HCEC 1CT (cell line): ENCODE measurements at regions not wholly inside any gene's neighbourhood (a gene's known extent, or its start where the extent isn't known, plus 50 kb on each side); places are given as distances from the start of the nearest gene placed in this dataset.
"Not testable (repeated sequence)": the region's sequence is repeated elsewhere in the genome, so short reads cannot be mapped to it uniquely, and the experiment has no call there.

Source experiments
- DNase-seq: peaks from one replicate; pipeline ENCODE4 v3.0.0-alpha.2; 2017

DNA sequence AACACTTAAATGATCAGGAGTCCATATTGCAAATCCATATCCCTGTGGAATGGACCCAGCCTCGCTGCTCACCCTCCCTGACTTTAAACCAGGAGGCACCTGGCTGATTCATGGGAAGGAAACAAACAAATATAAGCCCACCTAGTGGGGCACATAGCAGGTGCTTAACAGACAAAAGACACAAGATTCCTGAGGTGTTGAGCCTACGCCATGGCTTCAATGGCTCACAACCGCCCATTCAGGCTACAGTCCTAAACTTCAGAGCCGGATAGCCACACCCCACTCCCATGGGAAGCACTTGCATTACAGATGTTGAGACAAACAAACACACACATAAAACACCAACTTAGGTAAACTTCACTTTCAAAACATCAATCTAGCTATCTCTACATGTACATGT is 359.9 kb downstream of the ICE1 start:
- no peak for DNase-seq

DNA sequence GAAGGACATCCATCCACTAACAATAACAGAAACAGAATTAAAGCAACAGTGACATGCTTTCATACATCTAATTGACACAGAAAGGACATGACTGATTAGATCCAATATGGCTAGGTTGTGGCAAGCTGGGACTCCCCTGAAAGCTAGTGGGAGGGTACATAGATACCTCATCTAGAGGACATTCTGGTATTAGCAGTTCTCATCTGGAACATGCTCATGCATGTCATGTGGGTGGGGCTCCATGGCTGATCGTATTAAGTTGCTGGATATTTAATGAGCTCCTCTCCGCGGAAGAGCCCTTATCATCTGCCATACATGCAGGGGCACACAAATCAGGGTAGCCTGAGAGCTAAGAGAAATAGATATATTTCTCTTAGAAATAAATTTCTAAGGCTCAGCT is 358.9 kb downstream of the ICE1 start:
- DNase-seq = no peak

DNA sequence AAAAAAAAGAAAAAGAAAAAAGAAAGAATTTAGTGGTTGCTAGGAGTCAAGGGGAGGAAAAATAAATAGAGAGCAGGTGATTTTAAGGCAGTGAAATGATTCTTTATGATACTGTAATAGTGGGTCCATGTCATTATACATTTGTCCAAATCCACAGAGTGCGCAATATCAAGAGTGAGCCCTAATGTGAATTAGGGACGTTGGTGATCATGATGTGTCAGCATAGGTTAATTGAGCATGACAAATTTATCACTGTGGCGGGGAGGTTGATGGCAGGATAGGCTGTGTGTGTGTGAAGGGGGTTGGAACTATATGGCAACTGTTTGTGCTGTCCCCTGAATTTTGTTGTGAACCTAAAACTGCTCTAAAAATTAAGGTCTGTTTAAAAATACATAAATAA is 357.8 kb downstream of the ICE1 start:
- no peak for DNase-seq

DNA sequence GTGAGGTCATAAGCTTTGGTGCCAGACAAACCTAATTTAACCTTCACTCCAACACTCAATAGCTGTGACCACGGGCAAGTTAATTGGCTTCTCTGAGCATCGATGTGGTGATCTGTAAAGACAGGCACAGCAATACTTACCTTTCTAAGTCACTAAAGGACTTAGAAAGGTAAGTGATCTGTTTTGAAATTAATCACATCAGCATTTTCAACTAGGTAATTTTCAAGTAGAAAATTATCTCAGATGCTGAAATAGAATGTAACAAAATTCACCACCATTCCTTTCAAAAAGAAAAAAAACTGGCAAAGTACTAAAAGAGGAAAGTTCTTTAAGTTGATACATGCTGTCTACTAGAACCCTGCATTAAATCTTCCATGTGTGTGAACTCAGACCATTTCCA is 354.5 kb downstream of the ICE1 start:
- DNase-seq = no peak

DNA sequence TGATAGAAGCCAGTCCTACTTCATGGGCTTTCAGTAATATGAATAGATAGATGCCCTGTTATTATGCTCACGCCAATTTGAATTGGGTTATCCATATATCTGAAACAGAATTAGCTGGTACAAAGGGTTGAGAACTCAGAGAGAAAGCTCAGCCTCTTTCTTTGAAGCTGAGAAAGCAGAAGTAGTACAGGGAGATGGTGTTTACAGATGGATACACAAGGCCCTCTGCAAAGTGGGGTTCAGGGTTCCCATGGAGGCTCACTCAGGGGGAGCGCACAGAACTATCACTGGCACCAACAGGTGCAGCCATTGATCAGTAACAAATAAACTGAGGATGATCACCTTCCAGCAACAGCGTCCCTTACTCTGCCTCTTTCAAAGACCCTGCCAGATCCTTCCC is 349.7 kb downstream of the ICE1 start:
- no peak for DNase-seq

DNA sequence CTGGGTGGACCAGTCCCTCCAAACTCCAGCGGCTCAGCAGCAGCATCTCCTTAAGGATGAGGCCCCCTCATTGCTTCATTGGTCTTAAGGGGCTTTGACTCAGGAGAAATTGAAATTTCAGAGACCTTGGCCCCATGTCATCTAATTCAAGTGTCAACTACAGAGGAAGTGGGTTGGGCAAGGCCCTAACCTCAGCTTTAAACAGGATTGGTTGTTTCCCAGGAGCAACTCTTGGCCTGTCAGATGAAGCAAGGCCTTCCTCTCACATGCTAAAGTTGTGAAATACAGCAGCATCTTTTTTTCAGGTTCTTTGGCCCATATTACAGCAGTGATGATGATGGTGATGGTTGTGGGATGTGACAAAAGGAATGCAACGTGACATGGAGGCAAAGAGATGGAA is 348.3 kb downstream of the ICE1 start:
- no peak for DNase-seq

DNA sequence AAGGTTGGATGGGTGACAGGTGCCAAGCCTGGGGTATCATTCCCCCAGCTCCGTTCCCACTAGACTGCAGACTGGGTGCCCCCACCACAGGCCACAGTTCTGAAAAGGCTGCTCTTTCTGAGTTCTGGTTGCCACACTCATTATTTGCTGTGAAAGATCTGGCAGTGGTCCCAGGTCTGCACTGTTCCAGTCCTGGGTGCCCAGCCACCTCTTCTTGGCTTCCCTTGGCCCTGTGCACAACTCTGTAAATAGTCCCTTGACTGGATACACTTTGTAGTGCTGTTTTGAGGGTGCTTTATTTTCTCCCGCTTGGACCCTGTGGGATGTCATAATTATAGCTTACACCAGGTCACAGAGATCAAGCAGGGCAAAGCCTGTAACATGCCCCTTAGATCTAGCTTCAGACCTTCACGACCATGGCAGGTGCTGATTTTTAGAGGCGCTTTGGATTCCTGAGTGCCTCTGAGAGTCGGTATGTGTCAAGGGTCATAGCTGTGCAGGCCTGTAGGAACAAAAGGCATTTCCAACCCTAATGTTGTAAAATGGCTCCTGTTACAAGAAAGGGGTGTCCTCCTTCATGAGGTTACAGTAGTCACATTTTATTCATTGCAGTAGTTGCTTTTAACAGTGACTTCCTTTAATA is 344.9 kb downstream of the ICE1 start:
- DNase-seq = no peak

DNA sequence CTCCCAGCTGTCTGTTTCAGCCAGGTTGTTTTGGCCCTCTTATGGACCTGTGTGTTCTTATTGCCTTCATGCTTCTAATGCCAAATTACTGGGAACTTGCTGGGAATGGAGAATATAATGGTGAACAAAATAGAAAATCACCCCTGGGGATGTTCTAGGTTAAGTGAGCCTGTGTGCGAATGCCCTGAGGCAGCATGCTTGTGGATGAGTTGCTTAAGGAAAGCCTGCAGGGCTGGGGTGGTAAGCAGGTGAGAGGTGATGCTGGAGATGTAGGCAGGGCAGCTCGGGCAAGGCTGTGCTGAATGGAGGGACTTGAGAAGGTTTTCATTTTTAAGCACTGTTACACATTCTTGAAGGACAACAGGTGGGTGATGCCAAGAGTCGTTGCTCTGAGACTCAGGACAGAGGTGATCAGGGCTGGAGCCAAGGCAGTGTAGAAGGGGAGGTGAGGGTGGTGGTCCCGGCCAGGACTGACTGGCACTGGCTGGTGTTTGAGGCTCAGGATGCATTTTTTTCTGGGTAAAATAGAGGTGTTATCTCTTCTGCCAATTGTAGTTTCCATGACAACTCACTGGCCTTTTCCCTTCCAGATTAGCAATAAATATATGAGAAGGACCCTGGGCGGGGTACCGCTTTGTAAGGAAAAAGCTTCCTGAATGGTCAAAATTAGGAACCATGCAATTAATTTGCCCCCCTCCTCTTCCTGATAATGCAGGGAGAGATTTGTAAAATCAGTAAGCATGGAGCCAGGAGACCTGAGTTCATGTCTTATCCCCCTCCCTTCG is 342.8 kb downstream of the ICE1 start:
- DNase-seq = no peak

DNA sequence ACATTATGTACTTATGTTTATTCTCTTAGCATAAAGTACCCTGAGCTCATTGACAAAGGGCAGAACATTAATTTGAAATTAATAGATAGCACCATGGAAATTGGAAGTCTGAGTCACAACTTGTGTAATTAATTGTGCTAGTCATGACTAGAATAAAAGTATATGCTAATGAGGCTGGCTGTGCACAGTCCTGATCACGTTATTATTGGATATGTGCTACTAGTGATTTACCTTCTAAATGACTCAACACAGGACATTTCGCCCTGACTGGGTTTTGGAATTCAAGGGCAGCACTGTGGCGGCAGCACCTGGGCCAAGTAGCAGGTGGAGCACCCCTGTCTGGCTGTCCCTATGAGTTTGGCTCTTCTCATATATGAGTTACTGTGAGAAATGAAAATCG is 341.8 kb downstream of the ICE1 start:
- no peak for DNase-seq

DNA sequence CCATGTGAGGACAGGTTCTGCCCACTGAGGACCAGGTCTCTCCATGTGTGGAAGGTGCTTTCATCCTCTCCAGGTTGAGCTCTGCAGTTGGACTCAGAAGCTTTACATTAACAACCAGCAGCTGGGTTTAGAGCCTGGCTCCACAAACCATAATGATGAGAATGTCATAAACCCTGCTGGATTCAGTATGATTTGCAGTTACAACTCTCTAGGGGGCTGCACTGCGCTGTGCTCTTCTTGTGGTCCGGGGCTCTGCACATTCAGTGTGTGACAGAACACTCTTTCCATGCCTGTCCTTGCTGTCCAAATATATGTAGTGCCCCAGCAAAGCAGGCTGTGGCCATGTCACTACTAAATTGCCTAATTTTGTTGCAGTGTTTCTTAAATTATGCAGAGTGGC is 334.3 kb downstream of the ICE1 start:
- no peak for DNase-seq

DNA sequence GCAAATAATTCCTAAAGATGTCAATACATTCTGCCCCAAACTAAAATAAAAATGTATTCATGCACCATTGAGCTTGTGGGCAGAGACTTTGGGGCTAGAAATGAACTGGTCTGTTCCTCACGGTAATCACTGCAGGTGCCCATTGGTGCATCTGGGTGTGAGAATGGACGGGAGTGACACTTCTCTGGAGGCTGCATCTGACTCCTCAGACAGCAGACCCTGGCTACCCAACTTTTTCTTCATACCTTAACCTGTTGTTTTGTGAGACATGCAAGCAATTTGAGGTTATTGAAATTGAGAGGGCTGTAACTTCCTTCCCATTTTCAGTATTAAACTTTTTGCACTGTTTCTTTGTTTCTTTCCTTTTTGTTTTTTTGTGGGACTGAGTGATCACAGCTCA is 333.4 kb downstream of the ICE1 start:
- no peak for DNase-seq

DNA sequence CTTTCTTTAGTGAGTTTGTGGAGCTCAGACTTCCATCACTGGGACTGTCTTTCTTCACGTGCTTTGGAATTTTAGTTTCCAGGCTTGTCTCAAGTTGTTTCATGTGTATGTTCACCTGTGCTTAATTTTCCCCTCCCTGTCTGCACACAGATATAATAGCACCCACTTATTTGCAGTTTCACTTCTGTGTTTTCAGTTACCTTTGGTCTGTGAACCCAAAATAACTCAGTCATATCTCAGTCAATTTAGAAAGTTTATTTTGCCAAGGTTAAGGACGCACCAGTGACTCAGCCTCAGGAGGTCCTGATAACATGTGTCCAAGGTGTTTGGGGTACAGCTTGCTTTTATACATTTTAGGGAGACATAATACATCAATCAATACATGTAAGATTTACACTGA is 330.4 kb downstream of the ICE1 start:
- no peak for DNase-seq

DNA sequence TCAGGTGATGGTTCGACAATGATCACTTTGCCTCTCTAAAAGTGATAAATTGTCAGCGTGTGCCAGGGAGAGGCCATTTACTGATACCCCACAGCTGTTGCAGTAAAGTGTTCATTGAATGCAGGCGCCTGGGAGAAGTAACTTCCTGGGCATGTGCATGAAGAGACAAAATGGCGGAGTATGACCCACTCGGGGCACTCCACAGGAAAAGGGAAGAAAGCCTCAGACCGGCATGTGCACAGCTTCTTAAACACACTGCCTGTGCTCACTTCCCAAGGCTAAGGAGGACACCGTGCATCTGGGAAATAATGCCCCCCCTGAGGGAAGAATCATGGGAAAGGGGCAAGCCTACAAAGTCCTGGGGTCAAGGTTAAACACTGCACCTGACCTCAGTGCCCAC is 329.5 kb downstream of the ICE1 start:
- DNase-seq = no peak

DNA sequence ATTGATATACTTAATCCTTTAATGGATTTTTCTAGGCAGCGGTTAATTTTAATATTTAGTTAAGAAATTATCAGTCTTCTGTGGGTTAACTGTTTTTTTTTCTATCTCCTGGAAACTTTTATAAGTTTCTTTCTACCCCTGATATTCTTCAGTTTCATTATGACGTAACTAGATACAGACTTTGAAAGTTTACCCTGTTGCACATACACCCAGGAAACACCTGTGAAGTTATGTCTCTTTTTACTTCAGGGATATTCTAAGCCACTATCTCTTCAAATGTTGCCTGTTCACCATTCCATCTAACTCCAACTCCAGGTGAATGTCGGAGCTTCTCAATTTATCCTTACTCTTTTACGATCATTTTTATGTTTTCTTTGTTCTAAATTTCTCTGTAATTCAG is 329.0 kb downstream of the ICE1 start:
- DNase-seq = no peak

DNA sequence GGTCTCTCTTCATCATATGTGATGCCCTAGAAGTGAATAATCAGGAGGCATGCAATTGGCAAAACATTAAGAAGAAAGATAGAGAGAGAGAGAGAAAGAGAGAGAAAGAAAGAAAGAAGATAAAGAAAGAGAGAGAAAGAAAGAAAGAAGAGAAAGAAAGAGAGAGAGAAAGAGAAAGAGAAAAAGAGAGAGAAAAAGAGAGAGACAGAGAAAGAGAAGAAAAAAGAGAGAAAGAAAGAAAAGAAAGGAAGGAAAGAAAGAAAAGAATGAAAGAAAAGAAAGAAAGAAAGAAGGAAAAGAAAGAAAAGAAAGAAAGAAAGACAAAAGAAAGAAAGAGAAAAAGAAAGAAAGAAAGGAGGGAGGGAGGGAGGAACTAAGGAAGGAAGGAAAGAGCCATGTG is 318.9 kb downstream of the ICE1 start:
- no peak for DNase-seq

DNA sequence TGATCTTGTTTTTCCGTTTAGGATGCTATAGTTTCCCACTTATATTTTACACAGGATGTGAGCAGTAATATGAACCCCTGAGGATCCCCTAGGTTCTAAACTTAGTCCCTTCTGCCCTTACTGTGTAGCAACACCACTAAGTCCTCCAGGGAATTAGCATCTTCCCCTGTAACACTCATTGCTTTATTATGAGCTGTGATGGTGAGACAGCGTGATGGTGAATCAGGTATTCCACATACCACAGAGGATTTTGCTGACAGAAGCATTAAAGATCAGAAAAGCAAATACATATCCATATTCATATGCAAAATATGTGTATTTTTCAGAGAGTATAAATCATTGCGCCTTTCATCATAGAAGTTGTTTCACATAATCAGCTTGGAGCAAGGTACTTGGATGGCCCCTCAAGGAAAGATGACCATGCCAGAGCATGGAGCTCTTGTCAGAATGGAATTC is 317.0 kb downstream of the ICE1 start:
- DNase-seq = no peak

DNA sequence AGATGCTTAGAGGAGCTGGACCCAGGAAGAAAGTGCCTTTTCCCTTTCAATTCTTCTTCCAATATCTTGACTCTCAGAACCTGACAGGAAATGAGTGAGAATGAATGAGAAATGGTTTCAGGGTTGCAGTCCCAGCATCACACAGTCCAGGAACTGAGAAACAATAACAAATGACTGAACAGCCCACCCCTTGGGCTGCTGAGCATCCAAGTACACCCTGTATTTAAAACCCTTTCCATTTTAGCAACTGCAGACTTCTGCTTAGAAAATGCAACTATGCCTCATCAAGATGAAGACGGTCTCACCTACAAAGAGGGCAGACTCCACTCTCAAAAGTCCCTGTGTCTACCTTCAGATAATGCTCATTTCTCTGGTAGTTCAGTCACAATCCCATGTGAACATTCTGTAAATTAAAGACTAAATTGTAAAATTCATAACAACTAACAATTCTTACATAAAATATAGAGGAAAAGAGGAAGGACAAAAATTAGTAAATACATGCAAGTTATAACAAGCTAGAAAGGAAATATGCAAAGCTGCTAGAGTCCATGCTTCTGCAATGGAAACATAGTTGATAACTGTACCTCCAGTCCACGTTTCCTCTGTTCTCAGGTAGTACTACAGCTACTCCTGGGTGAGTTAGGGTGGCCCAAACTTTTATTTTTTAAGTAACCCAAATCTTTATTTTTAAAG is 316.5 kb downstream of the ICE1 start:
- DNase-seq = no peak

DNA sequence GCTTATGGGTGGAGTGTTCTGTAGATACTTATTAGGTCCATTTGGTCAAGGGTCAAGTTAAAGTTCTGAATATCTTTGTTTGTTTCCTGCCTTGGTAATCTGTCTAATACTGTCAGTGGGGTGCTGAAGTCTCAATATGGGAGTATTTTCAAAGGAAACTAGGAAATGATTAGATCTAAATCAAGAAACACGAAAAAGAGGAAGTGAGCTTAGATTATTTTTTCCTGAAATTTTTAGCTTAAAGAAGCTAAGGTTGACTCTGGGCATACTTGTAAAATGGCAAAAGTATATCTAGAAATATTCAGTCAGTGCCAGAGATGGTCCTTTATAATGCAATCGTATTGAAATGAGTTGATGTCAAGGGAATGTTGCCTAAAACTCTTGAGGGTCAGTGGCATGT is 313.5 kb downstream of the ICE1 start:
- no peak for DNase-seq

DNA sequence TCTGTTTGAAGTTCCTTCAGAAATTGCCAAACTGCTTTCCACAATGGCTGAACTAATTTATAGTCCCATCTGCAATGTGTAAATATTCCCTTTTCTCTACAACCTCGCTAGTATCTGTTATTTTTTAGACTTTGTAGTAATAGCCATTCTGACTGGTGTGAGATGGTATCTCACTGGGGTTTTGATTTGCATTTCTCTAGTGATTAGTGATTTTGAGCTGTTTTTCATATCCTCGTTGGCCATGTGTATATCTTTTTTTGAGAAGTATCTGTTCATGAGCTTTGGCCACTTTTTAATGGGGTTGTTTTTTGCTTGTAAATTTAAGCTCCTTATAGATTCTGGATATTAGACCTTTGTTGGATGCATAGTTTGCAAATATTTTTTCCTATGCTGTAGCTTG is 310.6 kb downstream of the ICE1 start:
- DNase-seq = not testable (repeated sequence)

DNA sequence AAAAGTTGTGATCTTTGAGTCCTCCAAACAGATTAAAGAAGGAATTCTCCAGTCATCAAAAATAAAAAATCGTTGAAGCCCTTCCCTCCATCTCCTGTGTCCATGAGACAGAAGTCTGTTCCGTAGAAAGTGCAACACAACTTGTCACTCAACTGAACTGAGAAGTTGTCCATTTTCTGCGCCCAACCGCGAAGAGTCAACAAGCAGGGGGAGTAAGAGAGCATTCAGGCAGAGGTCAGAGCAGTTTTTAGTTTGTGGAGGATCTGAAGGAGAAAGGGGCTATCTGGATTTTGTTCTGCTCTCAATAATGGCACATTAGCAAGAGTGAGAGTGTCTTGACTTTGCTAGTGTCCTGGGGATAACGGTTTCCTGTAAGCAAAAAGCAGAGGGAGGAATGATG is 303.9 kb downstream of the ICE1 start:
- DNase-seq = no peak

DNA sequence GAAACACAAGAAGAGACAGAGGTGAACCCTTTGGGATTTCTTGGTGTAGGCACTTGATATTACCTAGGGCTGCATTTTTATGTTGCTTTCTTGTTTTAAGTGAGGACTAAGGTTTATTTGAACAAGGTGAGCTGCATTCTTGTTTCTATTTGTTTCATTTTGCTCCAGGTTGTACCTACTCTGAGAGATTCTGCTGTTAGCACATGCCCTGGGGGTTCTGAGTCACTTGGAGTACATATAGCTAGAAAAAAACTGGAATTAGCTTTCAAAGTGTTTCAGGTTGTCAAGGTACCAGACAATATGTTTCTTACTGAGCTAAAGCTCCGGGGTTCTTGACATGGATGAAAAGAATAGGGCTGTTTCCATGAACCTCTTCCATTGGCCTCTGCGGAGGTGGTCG is 299.4 kb downstream of the ICE1 start:
- no peak for DNase-seq

DNA sequence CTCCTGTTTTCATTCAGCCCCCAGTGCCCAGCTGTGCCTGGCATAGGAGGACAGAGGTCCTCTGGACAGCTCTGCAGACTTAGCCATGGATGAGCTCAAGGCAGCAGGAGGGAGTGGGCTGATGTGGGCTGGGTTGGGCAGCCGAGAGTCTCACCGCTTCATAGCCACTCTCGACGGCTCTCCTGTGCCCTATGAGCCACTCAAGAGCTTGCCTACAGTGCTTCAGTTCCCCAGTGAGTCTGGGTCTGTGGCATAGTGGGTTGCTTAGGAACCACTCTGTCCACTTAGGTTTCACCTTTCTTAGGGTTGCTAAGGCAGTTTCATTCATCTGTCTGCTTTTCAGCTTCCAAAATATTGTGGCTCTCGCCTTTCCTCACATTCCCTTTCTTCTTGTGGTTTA is 296.8 kb downstream of the ICE1 start:
- no peak for DNase-seq

DNA sequence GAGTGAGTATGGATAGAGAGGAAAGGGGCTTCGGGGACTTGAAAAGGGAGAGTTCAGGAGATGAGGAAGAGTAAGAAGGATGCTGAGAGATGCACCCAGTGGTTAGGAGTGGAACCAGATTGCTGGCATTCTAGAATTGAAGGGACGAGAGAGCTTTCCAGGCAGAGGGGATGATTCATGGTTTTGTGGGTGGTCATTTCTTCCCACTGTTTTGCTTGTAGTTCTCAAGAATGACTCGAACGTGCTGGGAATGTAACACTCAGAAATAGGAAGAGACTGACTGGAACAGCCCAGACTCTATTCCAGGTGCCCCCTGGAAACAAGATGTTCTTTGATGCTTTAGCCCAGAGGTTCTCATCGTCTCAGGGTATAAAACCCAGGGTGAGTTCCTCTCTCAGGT is 294.2 kb downstream of the ICE1 start:
- DNase-seq = no peak

DNA sequence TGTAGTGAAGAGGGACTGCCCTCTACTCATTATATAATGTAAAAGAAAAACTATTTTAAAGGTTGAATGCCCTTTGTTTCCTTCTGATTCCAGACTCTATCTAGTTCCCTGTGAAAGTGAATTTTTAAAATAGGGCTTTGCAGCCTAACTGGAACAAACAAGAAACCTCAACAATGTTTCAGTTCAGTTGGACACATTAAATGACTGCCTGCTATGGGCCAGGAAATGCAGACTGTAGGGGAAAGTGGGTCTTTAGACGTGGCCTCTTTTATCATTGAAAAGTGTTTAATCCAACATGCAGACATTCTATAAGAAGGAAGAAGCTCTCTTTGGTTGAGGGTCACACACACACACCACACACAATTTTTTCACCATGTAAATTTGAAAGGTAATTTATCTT is 289.1 kb downstream of the ICE1 start:
- DNase-seq = no peak
